GM10248 (cell line): ENCODE measurements at regions not wholly inside any gene's neighbourhood (a gene's known extent, or its start where the extent isn't known, plus 50 kb on each side); places are given as distances from the start of the nearest gene placed in this dataset.

Source experiments
- CTCF ChIA-PET: fragments of 300-600 bp; sonication (Branson Sonifier 250); formaldehyde crosslinking; extraction: SDS; loops from one replicate; lab custom pipeline; 2021; ENCODE audit warnings: antibody characterized with exemption; lab: Yijun Ruan, JAX
- POLR2A ChIA-PET: fragments of 350-650 bp; sonication (Branson Sonifier 250); formaldehyde crosslinking; extraction: SDS; loops from one replicate; lab custom pipeline; 2020; ENCODE audit warnings: antibody characterized with exemption; lab: Yijun Ruan, JAX
- DNase-seq: peaks from one replicate; pipeline ENCODE4 v3.0.0; 2012; ENCODE audit errors: extremely low spot score
- TF ChIP-seq, protein P1 (sequence below): IDR thresholded peaks from 2 replicates; pipeline ENCODE4 v1.5.1; 2012; ENCODE audit warnings: mild to moderate bottlenecking, low read depth; ENCODE audit errors: extremely low read depth, missing control alignments, control extremely low read depth

DNA sequence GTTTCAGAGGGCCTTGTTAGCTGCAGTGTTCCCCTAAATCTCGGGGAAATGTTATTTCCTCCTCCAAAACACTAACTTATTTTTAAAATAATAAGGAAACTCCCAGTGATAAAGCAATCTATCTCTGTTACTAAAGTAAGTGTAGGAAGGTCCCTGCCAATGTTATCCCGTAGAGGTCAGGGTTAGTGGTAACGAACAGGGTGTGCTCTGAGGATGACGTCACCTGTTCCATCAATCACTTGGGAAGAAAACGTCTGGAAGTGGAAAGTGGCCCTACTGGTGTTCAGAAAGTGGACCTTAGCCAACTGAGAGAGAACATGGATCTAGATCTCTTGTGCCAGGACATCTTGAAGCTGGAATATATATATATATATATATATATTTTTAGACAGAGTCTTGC, 249.5 kb downstream of the BCOR start:
- CTCF ChIA-PET, result no interaction called here
- TF ChIP-seq, protein P1, sequence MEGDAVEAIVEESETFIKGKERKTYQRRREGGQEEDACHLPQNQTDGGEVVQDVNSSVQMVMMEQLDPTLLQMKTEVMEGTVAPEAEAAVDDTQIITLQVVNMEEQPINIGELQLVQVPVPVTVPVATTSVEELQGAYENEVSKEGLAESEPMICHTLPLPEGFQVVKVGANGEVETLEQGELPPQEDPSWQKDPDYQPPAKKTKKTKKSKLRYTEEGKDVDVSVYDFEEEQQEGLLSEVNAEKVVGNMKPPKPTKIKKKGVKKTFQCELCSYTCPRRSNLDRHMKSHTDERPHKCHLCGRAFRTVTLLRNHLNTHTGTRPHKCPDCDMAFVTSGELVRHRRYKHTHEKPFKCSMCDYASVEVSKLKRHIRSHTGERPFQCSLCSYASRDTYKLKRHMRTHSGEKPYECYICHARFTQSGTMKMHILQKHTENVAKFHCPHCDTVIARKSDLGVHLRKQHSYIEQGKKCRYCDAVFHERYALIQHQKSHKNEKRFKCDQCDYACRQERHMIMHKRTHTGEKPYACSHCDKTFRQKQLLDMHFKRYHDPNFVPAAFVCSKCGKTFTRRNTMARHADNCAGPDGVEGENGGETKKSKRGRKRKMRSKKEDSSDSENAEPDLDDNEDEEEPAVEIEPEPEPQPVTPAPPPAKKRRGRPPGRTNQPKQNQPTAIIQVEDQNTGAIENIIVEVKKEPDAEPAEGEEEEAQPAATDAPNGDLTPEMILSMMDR, result no peak
- no peak for DNase-seq
- POLR2A ChIA-PET, result no interaction called here

DNA sequence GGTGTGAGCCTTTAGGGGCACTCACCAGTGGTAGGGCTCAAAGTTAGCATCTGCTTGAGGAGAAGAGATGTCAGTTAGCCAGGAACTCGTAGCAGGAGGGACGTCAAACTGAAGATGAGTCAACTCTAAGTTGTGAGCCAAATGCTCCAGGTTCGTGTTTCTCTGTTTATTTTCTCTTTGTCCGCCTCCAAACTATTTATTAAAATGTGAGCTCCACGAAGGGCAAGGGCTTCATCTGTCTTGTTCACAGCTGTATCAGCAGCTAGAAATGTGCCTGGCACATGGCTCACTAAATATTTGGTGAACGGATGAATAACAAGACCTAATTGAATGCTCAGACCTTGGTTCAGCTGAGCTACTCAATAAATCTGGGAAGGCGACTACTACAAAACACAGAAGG, 248.9 kb downstream of the BCOR start:
- ChIA-PET POLR2A (no interaction called here), CTCF (no interaction called here)
- TF ChIP-seq, protein P1, result no peak
- DNase-seq, result no peak

DNA sequence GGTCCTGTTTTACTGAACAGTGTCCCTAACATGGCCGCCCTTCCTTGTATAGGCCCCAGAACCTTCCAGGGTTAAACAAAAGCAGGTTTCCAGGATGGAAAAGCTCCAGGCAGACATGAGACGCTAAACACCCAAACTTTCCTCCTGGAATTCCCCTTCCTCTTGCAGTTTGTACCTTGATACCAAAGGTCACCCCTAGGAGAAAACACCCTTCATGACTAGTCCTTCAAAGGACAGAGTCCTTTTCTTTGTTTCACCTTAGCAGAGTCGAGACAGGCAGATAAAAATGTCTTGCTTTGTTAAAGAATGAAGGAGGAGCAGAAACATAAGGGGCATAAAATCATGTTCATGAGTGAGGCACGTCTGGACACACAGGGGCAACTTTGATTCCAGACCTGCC, 247.5 kb downstream of the BCOR start:
- TF ChIP-seq, protein P1, result no peak
- POLR2A ChIA-PET, result no interaction called here
- DNase-seq, result no peak
- CTCF ChIA-PET, result interaction anchor here (1.0 kb wide), 1 partner anchor 12 kb away, joined by 3 read pairs; no protein-coding TSS in a partner anchor

DNA sequence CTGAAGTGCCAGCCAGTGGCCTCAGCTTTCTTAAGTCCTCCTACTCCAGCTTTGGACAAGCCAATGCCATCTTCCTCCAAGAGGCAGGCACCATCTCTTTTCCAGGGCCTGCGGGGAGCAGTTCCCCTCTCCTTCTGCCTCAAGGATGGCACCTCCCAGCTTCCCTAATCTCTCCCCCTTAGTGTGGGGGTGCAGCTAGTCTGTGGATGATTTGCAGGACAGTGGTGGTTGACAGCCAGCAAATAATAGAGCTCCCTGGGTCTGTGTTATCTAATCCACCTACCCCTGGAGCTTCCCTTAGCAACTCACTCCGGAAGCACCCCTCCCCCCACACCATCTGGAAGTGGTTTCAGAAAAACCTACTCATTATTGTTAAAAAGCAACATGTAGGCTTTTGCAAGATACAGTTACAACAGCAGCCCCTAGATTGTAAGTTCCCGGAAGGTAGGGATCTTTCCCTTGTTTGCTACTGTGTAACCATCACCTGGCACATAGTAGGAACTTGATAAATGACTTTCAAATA, 247.1 kb downstream of the BCOR start:
- DNase-seq, result no peak
- POLR2A ChIA-PET, result no interaction called here
- CTCF ChIA-PET, result interaction anchor here (0.8 to 1.0 kb wide), 2 partner anchors 7 to 12 kb away, joined by 3 read pairs; no protein-coding TSS in a partner anchor
- TF ChIP-seq, protein P1, result no peak

DNA sequence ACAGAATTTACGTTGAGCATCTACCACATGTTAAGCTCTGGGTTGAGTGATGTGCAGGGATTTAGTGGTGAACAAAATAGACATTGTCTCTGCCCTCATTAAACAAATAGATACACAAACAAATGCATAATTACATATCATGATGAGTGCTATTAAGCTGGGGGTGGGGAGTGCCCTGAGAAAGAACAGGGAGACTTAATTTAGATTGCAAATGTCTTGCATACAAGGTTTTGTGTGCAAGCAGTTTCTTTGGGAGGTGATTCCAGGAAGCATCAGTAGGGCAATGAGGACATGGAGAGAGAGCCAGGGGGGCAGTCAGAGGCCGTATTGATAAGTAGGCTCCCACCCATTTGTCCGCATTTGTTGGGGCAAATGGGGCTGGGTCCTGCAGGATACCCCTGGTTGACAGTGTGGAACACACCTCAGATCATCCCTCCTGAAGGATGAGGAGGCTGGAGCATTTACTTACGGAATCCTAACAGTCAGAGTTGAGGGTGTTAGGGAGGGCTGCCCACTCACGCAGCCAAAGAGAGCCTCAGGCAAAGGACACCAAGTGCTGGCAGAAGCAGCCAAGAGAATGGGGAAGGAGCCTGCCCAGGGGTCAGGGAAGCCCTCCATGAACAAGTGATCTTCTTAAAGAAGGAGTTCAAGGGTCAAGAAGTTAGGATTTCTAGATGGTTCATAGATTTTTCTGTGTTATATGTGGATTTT, 245.9 kb downstream of the BCOR start:
- TF ChIP-seq, protein P1, result no peak
- ChIA-PET CTCF (interaction anchor here (0.8 kb wide), 1 partner anchor 9 kb away, joined by 3 read pairs; no protein-coding TSS in a partner anchor), POLR2A (no interaction called here)
- no peak for DNase-seq

DNA sequence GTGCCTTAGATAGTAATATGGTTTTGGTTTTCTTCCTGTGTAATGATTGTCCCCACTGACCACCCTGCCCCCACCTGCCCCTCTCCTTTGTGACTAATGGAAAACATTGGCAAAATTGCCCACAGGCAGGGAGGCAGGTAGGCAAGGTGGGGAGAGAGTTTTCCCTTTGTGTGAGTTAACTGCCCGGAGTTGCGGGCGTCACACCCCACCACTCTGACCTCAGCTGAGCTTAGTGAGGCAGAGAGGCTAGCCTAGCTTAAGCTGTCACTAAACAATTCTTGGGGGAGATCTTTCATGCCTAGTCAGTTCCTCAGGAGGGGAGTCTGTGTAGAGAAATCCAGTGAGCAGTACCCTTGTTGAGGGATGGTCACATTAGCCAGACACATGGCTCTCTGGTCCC, 245.3 kb downstream of the BCOR start:
- DNase-seq, result no peak
- ChIA-PET POLR2A (no interaction called here), CTCF (no interaction called here)
- TF ChIP-seq, protein P1, result no peak
